ENCODE measurements at regions not wholly inside any gene's neighbourhood (a gene's known extent, or its start where the extent isn't known, plus 50 kb on each side); places are given as distances from the start of the nearest gene placed in this dataset.
"Not testable (repeated sequence)": the region's sequence is repeated elsewhere in the genome, so short reads cannot be mapped to it uniquely, and the experiment has no call there.

- DNase-seq (ENCODE audit: low read depth in 4 of 4, low spot score in 3 of 4): no peak
These were observed 527.0 kb upstream of the NRG3 start for GRCh38 chr10:81348003-81348402.

GRCh38 chr10:81367132-81367531 lies 507.9 kb upstream of the NRG3 start:
- no peak for DNase-seq (ENCODE audit: low read depth in 4 of 4, low spot score in 3 of 4)

DNA sequence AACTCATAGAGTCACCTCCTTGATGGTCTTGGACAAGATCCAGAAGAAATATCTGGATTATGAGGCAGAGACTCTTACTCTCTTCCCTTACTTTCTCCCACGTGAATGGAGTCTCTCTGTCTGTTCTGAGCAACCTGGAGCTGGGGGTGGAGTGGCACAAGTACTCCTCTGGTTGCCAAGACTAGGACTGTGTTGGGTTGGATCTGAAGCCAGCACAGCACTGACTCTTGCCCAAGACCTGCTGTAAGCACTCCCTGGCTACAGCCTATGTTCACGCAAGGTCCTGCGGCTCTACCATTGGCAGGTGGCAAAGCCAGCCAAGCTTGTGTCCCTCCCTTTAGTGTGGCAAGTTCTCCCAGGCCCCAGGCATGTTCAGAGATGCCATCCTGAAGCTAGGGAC lies 488.2 kb upstream of the NRG3 start:
- no peak for DNase-seq (ENCODE audit: low read depth in 4 of 4, low spot score in 3 of 4)

- DNase-seq (ENCODE audit: low read depth in 4 of 4, low spot score in 3 of 4): no peak
These were observed 471.5 kb upstream of the NRG3 start for GRCh38 chr10:81403451-81403850.

DNA sequence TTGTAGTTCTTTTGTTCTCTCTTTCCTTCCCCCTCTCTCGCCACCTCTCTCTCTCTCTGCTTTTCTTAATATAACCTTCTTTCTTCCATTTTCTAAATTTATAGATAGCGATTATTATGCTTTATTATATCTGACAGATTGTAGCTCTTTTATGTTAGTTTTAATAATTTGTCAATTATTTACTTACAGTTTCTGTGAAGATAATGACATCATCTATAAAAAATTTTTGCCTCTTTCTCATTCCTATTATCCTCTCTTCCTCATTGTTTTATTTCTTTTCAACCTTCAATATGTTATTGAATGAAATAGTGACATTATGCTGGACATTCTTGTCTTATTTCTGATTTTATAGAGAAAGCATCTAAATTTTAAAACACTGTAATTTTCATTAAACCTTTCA lies 469.6 kb upstream of the NRG3 start:
- DNase-seq (ENCODE audit: low read depth in 4 of 4, low spot score in 3 of 4): no peak

- DNase-seq (ENCODE audit: low read depth in 4 of 4, low spot score in 3 of 4): peak in 2 of 4 donors; percentile 22 to 33
These were observed 461.0 kb upstream of the NRG3 start for GRCh38 chr10:81414038-81414437.

GRCh38 chr10:81426722-81427121 lies 448.3 kb upstream of the NRG3 start:
- no peak for DNase-seq (ENCODE audit: low read depth in 4 of 4, low spot score in 3 of 4)

- DNase-seq (ENCODE audit: low read depth in 4 of 4, low spot score in 3 of 4): no peak
These were observed 446.4 kb upstream of the NRG3 start for GRCh38 chr10:81428456-81429134.

DNA sequence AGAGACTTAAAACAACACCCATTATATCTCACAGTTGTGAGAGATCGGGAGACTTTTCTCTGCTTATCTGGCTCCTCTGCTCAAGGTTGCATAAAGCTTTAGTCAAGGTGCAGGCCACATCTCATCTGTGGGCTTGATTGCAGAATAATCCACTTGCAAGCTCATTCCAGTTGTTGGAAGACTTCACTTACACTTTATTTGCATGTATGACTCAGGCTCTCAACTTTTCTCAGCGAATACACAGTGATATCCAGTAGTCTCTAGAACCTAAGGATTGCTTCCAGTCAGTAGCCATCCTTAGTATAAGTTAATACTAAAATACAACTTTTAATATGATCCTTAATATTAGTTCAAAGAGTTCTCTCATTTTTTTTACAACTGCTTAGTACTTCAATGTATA lies 435.5 kb upstream of the NRG3 start:
- DNase-seq (ENCODE audit: low read depth in 4 of 4, low spot score in 3 of 4): no peak

- DNase-seq (ENCODE audit: low read depth in 4 of 4, low spot score in 3 of 4): not testable (repeated sequence)
These were observed 433.4 kb upstream of the NRG3 start for GRCh38 chr10:81441624-81442023.

GRCh38 chr10:81444242-81444929 lies 430.6 kb upstream of the NRG3 start:
- no peak for DNase-seq (ENCODE audit: low read depth in 4 of 4, low spot score in 3 of 4)

DNA sequence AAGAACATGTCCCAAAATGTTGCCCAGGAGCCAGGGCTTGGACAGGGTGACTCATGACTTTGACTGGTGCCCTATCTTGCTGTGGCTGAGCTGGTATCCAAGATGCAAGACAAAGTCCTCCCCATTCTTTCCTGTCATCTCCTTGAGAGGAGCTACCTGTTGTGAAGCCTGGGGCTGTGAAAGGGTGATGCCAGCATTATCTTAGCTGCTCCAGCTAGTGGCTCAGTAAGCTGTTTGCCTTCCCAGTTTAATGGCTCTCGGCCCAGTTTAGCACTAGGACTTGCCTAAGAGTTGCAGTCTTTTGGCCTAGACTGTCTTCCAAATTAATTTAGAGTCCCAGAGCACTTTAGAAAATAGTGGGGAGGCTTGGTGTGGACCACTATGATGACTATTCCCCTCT lies 424.3 kb upstream of the NRG3 start:
- no peak for DNase-seq (ENCODE audit: low read depth in 4 of 4, low spot score in 3 of 4)

- DNase-seq (ENCODE audit: low read depth in 4 of 4, low spot score in 3 of 4): no peak
These were observed 402.0 kb upstream of the NRG3 start for GRCh38 chr10:81472927-81473470.

DNA sequence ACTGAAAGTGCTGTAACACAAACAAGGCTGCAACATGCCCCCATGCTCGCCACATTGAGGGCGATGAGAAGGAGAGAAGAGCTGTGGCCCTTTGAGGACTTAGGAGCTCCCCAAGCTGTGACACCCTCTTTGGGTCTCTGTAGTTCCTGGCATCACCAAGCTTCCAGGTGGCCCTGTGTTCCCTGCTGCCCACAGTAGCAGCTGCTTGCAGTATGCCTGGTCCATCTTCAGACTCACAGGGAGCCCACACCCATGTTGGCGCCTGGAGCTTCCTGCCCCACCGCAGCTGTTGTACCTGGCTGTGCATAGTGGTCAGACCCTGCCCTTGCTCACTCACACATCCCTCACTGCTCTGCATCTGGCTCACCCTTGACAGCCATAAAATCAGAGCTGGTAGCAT lies 401.2 kb upstream of the NRG3 start:
- DNase-seq (ENCODE audit: low read depth in 4 of 4, low spot score in 3 of 4): no peak

GRCh38 chr10:81479316-81479715 lies 395.7 kb upstream of the NRG3 start:
- no peak for DNase-seq (ENCODE audit: low read depth in 4 of 4, low spot score in 3 of 4)

DNA sequence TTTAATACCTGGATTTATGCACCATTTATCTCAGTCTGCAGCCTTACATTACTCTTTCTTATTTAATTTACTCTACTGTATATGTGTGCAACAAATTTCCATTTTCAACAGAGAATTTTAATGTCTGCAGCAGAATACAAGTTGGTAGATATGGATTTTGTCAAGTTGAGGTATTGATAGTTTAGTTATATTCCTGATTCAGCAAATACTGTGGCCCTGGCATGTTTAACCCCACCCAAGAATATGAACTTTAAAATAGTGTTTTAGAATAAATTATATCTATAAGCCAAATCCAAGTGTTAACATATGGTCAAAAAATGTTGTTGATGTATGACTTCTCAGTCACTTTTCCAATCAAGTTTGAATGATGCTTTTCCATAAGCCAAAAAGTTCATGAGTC lies 378.4 kb upstream of the NRG3 start:
- DNase-seq (ENCODE audit: low read depth in 4 of 4, low spot score in 3 of 4): no peak

DNA sequence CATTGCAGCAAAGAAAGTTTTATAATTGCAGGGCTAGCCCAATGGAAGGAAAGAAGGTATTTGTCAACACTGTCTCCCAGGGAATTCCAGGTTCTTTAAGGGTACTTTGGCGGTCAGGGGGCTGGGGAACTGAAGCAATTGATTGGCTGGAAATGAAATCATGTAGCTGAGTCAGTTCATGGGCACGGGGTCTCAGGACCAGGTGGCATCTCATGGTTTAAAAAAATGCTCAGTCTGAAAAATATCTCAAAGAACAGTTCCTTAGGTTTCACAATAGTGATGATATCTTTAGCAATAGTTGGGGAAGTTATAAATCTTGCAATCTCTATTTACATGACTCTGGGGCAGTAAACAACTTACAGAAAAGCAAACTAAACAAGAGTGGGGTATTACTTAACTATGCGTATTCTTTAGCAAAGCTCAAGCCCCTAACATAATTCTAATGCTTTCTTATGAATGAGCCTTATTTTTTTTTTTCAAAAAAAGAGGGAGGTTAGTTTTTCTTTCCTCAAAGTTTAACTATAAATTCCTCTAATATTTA lies 376.9 kb upstream of the NRG3 start:
- DNase-seq (ENCODE audit: low read depth in 4 of 4, low spot score in 3 of 4): no peak

GRCh38 chr10:81502677-81503359 lies 372.2 kb upstream of the NRG3 start:
- no peak for DNase-seq (ENCODE audit: low read depth in 4 of 4, low spot score in 3 of 4)

DNA sequence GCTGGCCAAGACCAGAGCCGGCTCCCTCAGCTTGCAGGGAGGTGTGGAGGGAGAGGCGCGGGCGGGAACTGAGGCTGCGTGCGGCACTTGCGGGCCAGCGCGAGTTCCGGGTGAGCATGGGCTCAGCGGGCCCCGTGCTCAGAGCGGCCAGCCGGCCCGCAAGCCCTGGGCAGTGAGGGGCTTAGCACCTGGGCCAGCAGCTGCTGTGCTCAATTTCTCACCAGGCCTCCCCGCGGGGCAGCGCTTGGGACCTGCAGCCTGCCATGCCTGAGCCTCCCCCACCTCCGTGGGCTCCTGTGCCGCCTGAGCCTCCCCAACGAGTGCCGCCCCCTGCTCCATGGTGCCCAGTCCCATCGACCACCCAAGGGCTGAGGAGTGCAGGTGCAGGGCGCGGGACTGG lies 369.2 kb upstream of the NRG3 start:
- not testable (repeated sequence) for DNase-seq (ENCODE audit: low read depth in 4 of 4, low spot score in 3 of 4)

- no peak for DNase-seq (ENCODE audit: low read depth in 4 of 4, low spot score in 3 of 4)
These were observed 360.2 kb upstream of the NRG3 start for GRCh38 chr10:81514811-81515210.

DNA sequence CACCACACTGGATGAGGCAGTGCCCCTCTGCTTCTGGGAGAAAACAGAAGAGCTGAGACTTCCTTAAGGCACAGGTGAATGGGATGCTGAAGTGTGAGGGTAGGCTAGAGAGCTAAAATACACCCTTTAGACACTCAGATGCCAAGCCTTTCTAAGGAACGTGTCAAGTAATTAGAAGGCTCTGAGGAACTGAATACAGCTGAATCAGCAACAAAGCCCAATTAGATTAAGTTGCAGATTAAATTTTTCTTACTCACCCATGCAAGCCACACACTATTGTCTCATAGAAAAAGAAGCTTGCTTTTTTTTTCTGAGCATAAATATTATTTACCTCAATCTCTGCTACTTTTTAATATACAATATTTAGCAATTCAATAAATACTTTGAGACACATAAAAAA lies 354.3 kb upstream of the NRG3 start:
- DNase-seq (ENCODE audit: low read depth in 4 of 4, low spot score in 3 of 4): no peak
